Activated T-helper 9 cell treated with anti-CD3 and anti-CD28 coated beads, Interleukin-2, amount 50 U/mL, for 16 hours (primary cell): ENCODE measurements at regions not wholly inside any gene's neighbourhood (a gene's known extent, or its start where the extent isn't known, plus 50 kb on each side); places are given as distances from the start of the nearest gene placed in this dataset.
A peak's percentile ranks its signal among the peaks of the same experiment; 100 is the strongest.

Experiments used
- DNase-seq: peaks from one replicate; pipeline ENCODE4 v3.0.0-alpha.2; 2020; ENCODE audit warnings: low read depth

DNA sequence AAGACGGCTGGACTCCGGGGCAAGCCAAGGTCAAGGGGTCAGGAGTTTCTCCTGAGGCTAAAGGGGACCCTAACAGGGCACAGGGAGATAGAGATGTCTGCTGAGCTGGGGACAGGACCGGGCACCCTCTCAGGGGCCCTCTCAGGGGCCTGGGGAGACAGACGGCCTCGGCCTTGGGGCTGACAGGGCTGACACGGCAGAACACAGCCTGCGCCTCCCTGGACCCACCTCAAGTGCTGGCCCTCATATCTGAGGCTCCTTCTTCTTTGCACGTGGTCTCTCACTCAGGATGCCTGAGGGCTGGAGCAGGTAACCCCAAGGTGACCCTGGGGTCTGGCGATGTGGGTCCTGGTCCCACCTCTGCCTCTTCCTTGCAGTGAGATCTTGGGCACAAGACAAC is 186.9 kb upstream of the TNRC6C start:
- no peak for DNase-seq

GRCh38 chr17:77771998-77772397 is 186.5 kb upstream of the TNRC6C start:
- no peak for DNase-seq

DNA sequence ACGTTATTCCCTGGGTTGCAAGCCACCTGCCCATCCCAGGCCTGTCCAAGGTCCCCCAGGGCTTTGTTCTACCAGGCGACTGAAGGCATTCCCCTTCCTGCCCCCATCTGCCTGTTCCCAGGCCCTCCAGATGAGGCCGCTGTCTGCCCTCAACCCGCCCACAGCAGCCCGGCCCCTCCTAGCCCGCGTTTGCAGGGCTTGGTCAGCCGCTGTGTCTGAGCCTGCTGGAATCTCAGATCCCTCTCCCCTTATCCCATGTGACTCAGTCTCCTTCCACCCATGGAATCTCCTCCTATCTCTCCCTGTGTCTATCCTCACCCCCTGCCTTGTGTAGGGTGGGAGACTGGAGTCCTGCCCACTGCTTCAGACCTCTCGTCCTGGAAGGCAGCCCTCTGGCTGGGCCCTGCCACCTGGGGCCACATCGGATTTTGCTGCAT is 186.0 kb upstream of the TNRC6C start:
- peak; percentile 48 for DNase-seq

- DNase-seq: no peak
These were observed 185.6 kb upstream of the TNRC6C start for GRCh38 chr17:77772899-77773358.

DNA sequence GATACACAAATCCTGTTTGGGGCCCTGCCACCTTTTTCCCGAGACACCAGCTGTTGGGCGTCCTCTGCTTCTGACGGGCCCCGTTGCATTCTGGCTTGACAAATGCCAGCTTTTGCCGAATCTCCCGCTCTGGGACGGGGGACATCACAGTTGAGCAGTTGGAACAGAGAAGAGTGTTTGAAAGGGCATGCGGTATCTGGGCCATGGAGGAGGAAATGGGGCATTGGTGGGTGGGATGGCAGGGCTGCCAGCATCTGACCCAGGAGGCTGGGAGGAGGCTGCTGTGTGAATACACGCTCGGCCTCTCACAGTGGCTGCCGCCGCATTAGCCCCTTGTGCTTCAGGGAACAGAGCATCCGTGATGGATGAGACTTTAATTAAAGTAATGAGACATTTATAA is 184.3 kb upstream of the TNRC6C start:
- no peak for DNase-seq

- no peak for DNase-seq
These were observed 179.6 kb upstream of the TNRC6C start for GRCh38 chr17:77778636-77779489.

GRCh38 chr17:77779711-77780539 is 178.6 kb upstream of the TNRC6C start:
- DNase-seq: no peak

- no peak for DNase-seq
These were observed 177.0 kb upstream of the TNRC6C start for GRCh38 chr17:77781536-77781935.

DNA sequence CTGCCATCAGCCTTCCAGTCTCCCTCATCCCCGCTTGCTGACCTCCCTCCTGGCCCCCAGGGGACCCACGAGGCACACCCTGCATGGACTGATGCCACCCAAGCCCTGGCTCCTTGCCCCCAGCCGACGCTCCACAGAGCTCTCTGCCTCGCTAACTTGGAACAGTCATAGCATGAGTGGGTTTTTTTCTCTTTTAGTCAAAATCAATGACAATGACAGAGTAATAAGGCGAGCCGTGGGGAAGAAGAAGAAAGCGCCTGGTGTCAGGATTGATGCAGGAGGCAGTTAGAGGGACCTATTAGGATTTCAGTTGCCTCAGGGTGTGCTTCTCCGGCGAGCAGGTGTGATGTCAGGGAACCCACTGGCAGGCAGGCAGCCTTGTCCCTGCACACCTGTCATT is 176.3 kb upstream of the TNRC6C start:
- DNase-seq: no peak

DNA sequence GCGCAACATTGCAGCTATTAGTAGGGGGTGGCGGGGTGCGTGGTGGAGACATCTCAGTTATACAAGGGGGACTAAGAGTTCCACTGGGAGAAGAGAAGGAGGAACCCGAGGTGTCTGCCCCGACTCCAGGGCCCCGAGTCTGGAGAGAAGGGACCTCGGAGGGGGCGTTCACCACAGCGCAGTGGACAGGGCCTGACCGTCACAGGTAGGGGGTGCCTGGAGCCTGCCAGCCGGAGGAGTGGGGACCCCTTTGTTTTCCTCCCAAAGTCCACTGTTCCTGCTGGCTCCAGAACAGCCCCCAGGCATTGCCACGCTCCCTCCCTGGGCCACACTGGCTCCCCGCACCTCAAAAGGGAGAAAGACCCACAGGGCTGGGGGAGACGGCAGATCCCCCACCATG is 175.9 kb upstream of the TNRC6C start:
- DNase-seq: no peak

DNA sequence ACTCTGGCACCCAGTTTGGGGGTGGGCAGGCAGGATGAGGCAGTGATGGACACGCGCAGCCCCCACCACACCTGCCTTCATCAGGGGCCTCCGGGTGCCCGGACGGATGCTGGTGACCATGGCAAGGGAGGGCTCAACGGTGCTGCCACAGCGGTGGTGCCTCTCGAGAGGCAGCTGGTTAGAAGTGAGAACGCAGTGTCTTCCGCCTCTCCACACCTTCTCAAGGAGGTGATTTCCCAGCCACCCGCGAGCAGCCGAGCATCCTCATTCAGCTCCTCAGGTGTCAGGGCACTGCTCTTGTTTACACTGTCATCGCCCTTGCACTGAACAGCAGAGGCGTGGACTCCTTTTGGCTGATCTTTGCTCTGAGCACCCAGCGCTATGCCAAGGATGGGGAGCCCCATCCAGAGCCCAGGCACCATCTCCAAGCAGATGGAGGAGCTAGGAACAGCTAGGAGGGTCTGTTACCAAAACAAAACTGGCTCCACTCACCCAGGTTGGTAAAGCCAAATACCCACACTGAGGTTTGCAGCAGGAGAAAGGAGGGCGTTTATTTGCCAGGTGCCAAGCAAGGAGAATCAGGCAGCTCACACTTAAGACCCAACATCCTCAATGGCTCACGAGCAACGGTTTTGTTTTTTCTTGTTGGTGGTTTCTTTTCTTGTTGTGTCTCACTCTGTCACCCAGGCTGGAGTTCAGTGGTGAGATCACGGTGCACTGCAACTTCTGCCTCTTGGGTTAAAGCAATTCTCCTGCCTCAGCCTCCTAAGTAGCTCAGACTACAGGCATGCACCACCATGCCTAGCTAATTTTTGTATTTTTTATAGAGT is 174.3 kb upstream of the TNRC6C start:
- peak; percentile 58 for DNase-seq

GRCh38 chr17:77785312-77785905 is 173.1 kb upstream of the TNRC6C start:
- DNase-seq: no peak

DNA sequence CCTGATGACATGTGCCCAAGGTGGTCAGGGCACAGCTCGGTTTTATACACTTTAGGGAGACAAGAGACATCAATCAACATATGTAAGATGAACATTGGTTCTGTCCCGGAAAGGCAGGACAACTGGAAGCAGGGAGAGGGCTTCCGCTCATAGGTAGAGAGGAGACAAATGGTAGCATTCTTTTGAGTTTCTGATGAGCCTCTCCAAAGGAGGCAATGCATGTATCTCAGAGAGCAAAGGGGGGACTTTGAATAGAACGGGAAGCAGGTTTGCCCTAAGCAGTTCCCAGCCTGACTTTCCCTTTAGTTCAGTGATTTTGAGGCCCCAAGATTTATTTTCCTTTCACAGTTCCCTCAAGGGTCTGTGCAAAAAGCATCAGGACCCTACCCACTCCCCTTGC is 172.4 kb upstream of the TNRC6C start:
- DNase-seq: no peak

- no peak for DNase-seq
These were observed 171.6 kb upstream of the TNRC6C start for GRCh38 chr17:77786740-77787505.

- DNase-seq: no peak
These were observed 168.2 kb upstream of the TNRC6C start for GRCh38 chr17:77790143-77790829.

DNA sequence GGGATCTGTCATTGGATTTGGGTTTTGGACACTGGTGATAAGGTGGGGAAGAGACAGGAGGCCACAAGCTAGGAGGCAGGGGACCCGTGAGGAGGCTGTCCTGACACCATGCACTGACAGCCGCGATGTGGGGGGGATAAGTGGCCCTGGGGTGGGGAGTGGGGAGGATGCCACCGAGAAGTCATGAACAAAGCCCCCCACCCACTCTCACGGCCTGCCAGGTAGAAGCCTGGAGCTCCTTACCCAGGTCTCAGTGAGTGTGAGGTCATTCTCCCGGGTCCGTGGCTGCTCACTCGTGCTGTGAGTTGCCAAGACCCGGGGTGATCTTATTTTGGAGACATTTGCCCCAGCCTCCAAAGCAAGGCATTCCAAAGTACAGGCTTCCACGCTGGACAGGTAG is 165.9 kb upstream of the TNRC6C start:
- DNase-seq: no peak

DNA sequence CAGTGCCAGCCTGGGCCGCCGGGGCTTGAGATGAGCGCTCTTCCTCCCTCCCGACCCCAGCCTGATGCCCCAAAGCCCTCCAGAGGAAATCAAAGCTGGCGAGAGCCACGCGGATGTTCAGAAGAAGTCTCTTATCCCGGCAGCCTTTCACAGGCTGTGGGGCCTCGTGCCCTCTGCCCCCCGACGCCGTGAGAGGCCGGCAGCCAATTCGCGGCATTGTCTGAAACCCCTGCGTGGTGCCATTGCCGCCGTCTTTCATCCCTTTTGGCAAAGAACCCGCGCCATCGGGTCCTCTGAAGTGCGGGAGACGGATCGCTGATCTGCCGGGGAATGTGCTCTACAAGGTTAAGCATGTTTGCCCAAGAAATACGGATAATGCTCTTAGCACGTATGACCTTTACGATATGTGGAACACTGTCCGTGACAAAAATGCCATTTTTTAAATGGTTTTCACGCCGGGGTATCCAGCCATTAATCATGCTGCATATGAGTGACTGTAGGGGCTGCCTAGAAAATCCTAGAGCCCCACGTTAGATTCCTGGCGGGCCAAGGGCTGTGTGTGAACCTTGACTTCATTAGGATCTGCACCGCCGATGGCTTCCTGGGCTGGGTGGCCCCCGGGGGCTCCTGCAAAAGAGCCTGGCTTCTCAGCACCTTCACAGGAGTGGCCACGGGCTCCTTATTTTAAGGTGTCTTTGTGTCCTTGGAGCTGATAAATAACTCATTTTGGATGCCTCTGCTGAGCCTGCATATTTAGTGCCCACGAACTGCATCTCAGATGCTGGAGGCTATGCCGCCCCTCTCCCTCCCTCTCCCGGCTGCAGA is 165.1 kb upstream of the TNRC6C start:
- no peak for DNase-seq

GRCh38 chr17:77793971-77794235 is 164.6 kb upstream of the TNRC6C start:
- no peak for DNase-seq

DNA sequence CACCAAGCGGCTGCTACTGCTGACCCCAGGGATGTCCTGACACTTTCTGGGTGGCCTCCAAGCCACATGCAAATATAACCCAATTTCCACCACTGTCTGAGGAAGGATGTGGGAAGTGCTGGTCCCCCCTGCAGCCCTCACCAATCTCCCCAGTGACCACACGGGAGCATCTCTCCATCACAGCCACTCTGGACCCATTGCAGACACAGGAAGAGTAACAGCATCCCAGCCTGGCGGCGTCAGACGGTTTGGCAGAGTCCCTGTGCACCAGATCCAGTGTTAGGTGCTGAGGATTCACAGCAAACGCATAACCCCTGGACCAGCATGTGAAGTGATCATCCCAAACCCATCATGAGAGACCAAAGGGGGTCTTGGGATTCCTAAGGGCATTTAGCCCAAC is 163.7 kb upstream of the TNRC6C start:
- DNase-seq: no peak

DNA sequence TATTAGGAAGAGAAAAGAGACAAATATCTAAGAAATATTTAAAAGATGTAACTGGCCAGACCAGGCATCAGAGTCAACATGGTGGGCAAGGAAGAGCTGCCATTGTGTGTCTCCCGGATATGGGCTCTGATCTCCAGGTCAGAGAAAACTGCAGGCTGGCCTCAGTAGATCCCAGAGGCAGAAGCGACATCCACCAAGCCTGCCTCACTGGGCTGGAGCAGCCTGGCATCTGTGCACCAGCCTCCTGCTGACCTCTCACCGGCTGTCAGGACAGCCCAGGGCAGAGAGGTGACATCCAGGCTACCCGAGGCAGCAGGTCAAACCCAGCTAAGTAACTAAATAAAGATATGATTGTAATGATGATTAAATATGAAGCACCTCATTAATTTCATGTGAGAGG is 162.8 kb upstream of the TNRC6C start:
- DNase-seq: no peak
